ENCODE measurements at regions not wholly inside any gene's neighbourhood (a gene's known extent, or its start where the extent isn't known, plus 50 kb on each side); places are given as distances from the start of the nearest gene placed in this dataset.

- DNase-seq: no peak
Measured at GRCh38 chr7:32428546-32428945, 61.6 kb downstream of the LSM5 start.

- peak; percentile 26 for DNase-seq
Measured at GRCh38 chr7:32427769-32428291, 62.4 kb downstream of the LSM5 start.

DNA sequence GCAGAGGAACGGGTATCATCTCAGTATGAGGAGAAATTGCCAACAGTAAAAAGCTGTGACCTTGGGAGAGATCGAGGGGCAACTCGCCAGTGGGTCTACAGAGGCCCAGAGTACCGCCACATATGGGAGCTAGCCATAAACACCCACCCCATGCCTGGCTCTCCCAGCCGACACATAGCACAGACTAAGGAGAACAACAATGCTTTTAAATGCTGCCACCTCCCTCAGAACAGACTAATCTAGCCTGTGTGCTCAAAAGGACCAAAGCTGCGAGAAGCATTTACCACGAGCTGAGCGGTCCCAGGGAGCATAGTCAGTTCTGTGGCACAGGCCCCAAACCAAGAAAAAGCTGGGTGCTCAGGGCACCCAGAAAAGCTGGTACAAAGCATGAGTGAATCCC is 73.3 kb downstream of the LSM5 start:
- DNase-seq: no peak

GRCh38 chr7:32415936-32416335 is 74.2 kb downstream of the LSM5 start:
- DNase-seq: no peak

- DNase-seq: no peak
Measured at GRCh38 chr7:32415519-32415918, 74.7 kb downstream of the LSM5 start.

GRCh38 chr7:32412471-32412870 is 77.7 kb downstream of the LSM5 start:
- no peak for DNase-seq

DNA sequence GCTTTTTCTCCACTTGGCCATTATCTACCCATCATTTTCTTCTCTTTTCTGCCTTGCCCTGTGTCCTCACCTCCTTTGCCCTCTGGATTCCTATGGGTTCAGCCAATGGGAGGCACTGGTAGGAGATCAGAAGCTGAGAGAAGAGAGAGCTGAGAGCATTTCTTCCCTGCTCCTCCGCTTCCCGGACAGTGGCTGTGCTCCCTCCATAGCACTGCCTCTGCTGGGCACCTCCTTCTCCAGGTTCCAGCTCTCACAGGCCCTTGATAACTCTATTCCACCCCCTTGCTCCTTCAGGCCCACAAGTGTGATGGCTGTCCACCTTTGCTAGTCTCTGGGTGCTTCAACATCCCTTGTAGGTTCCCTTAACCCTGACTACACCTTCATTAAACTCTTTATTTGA is 79.6 kb downstream of the LSM5 start:
- DNase-seq: no peak

DNA sequence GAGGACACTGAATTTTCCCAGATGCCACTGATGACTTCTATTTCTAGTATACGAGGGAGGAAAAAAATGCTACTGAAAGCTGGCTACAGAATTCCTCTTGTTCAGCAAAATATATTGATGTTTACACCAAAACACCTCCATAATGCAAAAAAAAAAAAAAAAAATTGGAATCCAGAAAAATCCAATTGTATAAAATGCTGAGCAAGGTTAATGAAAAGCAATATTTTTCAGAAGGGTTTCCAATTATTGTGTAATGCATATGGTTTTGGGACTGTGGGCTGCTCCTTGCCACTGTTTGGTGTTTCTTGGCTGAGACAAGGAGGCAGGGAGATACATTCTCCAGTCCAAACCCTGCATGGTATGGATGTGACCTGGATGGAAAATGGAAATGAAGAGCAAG is 83.8 kb downstream of the LSM5 start:
- no peak for DNase-seq

- DNase-seq: no peak
Measured at GRCh38 chr7:32403463-32404229, 86.5 kb downstream of the LSM5 start.

DNA sequence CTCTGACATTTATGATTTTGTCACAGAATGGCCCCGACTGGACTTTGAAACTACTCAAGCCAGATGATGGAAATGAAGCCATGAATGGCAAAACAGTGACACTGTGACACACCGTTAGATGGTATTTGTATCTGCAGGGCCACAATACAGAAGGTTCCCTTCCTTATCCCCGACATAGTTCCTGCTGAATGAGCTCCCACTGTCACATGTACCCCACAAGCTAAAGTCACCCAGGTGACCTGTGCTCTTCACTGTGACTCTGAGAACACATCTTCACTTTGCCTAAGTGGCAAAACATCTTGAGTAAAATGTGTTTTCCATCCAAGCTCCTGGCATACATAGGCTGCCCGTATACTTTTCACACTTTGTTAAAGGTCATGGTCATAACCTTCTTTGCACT is 89.5 kb downstream of the LSM5 start:
- DNase-seq: no peak

- DNase-seq: no peak
Measured at GRCh38 chr7:32399311-32399710, 90.9 kb downstream of the LSM5 start.

DNA sequence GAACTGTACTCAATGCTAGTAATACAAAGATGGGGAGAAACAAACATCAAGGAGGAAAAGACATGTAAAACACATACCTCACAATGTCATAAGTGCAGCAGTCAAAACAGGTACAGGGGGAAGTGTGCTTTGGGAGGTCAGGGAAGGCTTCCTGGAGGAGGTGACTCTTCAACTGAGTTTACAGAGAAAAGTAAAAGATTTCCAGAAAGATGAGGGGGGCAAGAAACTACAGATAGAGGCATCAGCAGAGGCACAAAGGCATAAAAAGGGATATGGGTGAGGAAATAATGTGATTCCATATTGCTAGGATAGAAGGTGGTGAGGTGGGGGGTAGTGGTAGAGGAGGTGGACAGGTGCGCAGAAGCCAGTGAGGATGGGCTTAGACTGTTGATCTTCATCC is 95.0 kb downstream of the LSM5 start:
- DNase-seq: no peak

DNA sequence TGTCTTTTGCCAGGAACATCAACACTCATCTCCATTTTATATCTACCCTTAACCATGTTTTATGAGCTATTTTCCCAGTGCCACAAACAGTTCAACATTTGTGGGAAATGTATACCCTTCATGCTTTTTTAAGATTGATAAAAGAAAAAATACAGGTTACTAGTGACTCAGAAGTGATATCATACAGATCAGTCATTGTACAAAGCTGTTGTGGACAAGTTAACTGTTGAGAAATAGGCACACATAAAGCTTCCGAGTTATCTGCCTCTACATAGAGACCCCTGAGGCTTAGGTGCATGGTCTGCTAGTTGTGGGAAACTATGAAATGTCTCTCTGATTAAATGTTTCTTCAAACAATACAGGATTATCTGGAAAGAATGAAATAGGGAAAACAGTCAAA is 96.3 kb downstream of the LSM5 start:
- DNase-seq: no peak

- DNase-seq: no peak
Measured at GRCh38 chr7:32390210-32390609, 100.0 kb downstream of the LSM5 start.

DNA sequence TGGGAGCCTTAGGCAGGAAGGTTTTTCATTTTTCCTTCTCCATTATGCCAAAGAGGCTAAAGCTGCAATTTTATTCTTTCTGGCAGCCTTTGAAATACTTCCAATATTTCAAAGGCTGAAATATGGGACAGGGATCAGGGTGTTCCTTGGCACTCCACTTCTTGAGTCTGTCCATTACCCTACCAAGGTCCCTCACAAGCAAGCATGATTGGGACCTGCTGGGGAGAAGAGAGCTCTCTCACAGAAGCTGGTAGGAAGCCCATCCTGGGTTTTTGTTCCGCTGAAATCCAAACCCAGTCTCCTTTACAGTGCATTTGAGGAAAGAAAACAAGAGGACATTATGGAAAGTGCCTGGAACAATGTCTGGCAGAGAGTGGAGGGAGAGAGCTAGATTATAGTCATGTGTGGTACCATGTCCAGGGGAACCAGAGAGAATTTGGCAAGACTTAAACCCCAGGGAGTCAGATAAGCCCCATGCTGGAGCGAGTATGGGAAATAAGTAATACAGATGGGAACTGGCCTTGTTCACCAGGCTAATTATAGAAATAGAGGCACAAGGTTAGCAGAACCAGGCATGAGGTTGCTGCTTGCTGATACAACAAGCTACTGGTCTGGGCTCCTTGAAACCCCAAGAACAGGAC is 104.7 kb downstream of the LSM5 start:
- no peak for DNase-seq

DNA sequence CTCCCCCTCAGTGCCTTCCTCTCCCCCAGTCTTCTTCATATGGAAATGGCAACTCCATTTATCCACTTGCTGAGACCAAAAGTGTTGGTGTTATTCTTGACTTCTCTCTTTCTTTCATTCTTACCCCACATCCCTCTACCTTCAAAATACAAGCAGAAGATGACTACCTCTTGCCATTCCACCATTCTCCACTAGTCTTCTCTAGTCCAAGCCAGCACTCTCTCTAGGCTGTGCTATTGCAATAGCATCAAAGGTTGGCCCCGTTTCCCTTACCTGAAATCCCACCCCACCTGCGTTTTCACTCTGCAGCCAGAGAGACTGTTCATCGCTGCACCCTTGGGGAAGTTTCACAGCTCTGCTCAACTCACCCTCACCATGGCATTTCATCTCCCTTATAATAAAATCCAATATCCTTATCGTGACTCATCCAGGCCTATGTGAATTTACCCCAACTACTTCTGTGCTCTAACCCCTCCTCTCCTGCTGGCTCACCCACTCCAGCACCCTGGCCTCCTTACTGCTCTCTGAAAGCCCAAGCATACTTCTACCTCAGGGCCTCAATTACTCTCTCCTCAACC is 109.1 kb downstream of the LSM5 start:
- no peak for DNase-seq

- DNase-seq: no peak
Measured at GRCh38 chr7:32379510-32380112, 110.6 kb downstream of the LSM5 start.

DNA sequence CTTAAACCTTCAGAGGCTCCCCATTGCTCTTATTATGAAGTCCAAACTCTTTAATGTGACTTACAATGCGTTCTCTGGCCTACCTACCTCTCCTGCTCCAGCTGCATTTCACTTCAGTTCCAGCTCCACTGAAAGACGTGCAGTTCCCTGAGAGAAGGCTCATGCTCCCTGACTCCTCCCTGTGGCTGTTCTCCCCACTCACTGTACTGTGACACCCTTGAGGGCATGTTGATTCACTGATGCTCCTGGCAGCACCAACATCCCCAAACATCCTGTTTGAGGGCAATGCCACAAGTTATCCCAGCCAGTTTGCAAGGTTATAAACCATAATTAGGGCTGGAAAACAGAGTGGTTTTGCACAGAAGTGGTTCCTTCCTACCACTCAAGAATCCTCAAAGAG is 111.2 kb downstream of the LSM5 start:
- no peak for DNase-seq

GRCh38 chr7:32364581-32364980 is 125.6 kb downstream of the LSM5 start:
- no peak for DNase-seq

DNA sequence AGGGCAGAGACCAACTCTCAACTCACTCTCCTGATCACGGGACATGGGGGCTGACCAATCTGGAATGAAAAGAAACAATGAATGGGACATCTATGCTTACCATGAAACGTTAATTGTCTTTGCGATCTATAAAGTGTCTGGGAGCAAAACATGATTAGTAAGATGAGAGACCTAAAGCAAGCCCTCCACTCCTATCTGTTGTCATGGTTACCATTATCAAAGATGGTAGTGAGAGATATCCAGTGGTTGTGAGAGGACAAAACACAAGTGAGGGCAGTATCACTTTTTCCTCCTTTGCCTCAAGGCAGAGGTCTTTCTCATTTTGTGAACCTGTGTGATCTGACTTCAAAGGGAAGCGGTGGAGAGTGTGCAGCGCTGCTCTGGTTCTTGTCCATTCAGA is 130.1 kb downstream of the LSM5 start:
- DNase-seq: no peak

DNA sequence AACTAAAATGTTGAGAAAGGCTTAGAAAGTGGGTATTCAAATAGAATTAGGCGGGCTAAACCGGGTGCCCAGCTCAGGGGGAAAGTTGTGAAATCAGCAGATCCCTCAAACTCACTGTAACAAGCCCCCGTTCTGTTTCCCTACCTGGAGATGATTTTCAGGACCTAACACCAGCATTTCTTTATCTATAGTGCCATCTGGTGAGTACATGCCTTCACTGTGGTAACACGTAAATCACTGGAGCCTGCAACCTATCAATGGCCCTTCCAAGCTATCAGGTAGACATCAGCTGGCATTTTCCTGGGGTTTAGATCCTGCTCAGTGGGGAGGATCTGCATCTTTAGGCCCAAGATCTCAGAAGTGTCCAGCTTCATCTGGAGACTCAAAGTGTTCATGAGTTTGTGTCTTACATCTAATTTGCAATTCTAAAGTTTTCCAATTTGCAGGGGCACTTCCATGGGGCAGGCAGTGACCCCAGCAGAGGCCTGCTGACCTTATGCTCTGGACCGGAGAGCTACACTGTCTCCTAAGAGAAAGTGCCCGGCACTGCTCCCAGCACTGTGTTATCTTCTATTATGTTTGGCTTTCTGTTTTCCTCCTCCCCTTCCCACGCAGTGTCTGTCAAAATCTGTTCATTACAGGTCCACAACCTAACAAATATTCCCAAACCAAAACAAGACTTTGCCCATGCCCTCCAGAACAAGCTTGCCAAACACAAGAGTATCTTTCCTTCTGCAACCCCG is 132.5 kb downstream of the LSM5 start:
- no peak for DNase-seq

- DNase-seq: no peak
Measured at GRCh38 chr7:32347244-32347828, 142.8 kb downstream of the LSM5 start.

GRCh38 chr7:32346253-32346652 is 143.9 kb downstream of the LSM5 start:
- no peak for DNase-seq

All from DMS 273 treated with DMSO at 0.1 percent for 48 hours (cell line).